HL-60 (cell line): ENCODE measurements at regions not wholly inside any gene's neighbourhood (a gene's known extent, or its start where the extent isn't known, plus 50 kb on each side); places are given as distances from the start of the nearest gene placed in this dataset.
"Not testable (repeated sequence)": the region's sequence is repeated elsewhere in the genome, so short reads cannot be mapped to it uniquely, and the experiment has no call there.

Source experiments
- CTCF ChIP-seq: IDR thresholded peaks from one replicate; pipeline ENCODE4 v1.5.1; 2011; ENCODE audit warnings: low read length, control low read depth, inconsistent platforms; ENCODE audit not compliant: insufficient read depth
- GABPA ChIP-seq: IDR thresholded peaks from 2 replicates; pipeline ENCODE4 v1.6.1; 2012; ENCODE audit warnings: low read depth
- POLR2AphosphoS5 ChIP-seq: IDR thresholded peaks from 2 replicates; pipeline ENCODE4 v1.6.1; 2012; ENCODE audit warnings: low read depth
- REST ChIP-seq: IDR thresholded peaks from 2 replicates; pipeline ENCODE4 v1.6.1; 2012; ENCODE audit warnings: low read depth; ENCODE audit not compliant: insufficient replicate concordance

GRCh38 chr4:189706821-189707220 lies 233.9 kb upstream of the FRG1 start:
- TF ChIP-seq CTCF, POLR2AphosphoS5, GABPA, REST: not testable (repeated sequence)
